Caco-2 (cell line): ENCODE measurements at regions not wholly inside any gene's neighbourhood (a gene's known extent, or its start where the extent isn't known, plus 50 kb on each side); places are given as distances from the start of the nearest gene placed in this dataset.

ENCODE experiments used
- BruUV-seq: library from RNA; stranded (reverse); fragments of 400-500 nt; replicated peaks from 2 replicates; lab custom pipeline; 2021; lab: Mats Ljungman, UMichigan
- CTCF ChIA-PET: fragments of 300-600 bp; sonication (Branson Sonifier 250); formaldehyde crosslinking; loops from one replicate; lab custom pipeline; 2022; ENCODE audit warnings: antibody characterized with exemption; lab: Charles Lee
- POLR2A ChIA-PET: fragments of 300-600 bp; sonication (Branson Sonifier 250); formaldehyde crosslinking; loops from one replicate; lab custom pipeline; 2022; ENCODE audit warnings: antibody characterized with exemption; lab: Charles Lee
- DNase-seq, 2 experiments: peaks; one replicate each; pipeline versions ENCODE4 v3.0.0 to v3.0.0-alpha.2; 2020 to 2022
- H3K27me3 ChIP-seq: replicated peaks from 2 replicates; pipeline ENCODE4 v1.6.0; 2011; ENCODE audit warnings: low read length; ENCODE audit not compliant: control insufficient read depth, insufficient read depth
- H3K36me3 ChIP-seq: 2 replicates; pipeline ENCODE4 v1.5.1; 2011; ENCODE audit warnings: low read length; ENCODE audit not compliant: control insufficient read depth, insufficient read depth
- H3K4me1 ChIP-seq: fragments of 250-450 bp; sonication (Bioruptor Pico); 2 replicates; pipeline ENCODE4 v1.5.1; 2020; ENCODE audit warnings: mild to moderate bottlenecking
- H3K4me3 ChIP-seq: 2 replicates; pipeline ENCODE4 v1.5.1; 2011; ENCODE audit warnings: low read depth, mild to moderate bottlenecking, control low read depth, low read length
- H3K9me3 ChIP-seq: fragments of 250-450 bp; sonication (Bioruptor Pico); 2 replicates; pipeline ENCODE4 v1.5.1; 2020; ENCODE audit warnings: mild to moderate bottlenecking, moderate library complexity
- H3K27ac Mint-ChIP-seq: one replicate; pipeline ENCODE4 v1.8.0; 2022; ENCODE audit warnings: mixed read lengths; ENCODE audit not compliant: unreplicated experiment
- H3K27me3 Mint-ChIP-seq: one replicate; pipeline ENCODE4 v1.8.0; 2022; ENCODE audit warnings: mixed read lengths; ENCODE audit not compliant: insufficient read depth, unreplicated experiment
- H3K36me3 Mint-ChIP-seq: one replicate; pipeline ENCODE4 v1.8.0; 2022; ENCODE audit warnings: mild to moderate bottlenecking, mixed read lengths; ENCODE audit not compliant: insufficient read depth, unreplicated experiment
- H3K4me1 Mint-ChIP-seq: one replicate; pipeline ENCODE4 v1.8.0; 2022; ENCODE audit warnings: low read depth, mixed read lengths; ENCODE audit not compliant: unreplicated experiment
- H3K4me3 Mint-ChIP-seq: one replicate; pipeline ENCODE4 v1.8.0; 2022; ENCODE audit warnings: mild to moderate bottlenecking, moderate library complexity, mixed read lengths; ENCODE audit not compliant: unreplicated experiment
- H3K9me3 Mint-ChIP-seq: one replicate; pipeline ENCODE4 v1.8.0; 2022; ENCODE audit warnings: mixed read lengths; ENCODE audit not compliant: unreplicated experiment
- CTCF ChIP-seq, 2 experiments: fragments of 200-600 bp in 1 of 2; IDR thresholded peaks; 1 replicate in 1 of 2; 2 replicates in 1 of 2; pipeline versions ENCODE4 v1.5.1 to v1.8.0; 2011 to 2022; ENCODE audit warnings: antibody characterized with exemption in 1 of 2, control low read depth in 1 of 2, inconsistent platforms in 1 of 2, low read depth in 1 of 2, low read length in 1 of 2, mild to moderate bottlenecking in 1 of 2, moderate library complexity in 1 of 2; ENCODE audit not compliant: insufficient read depth in 1 of 2, severe bottlenecking in 1 of 2, unreplicated experiment in 1 of 2
- intact Hi-C: fragments of 100-400 bp; cut with micrococcal nuclease; formaldehyde crosslinking; loops from one replicate; pipeline ENCODE4 v1.10.0; 2022; ENCODE audit not compliant: unreplicated experiment

- intact Hi-C loops = no loop called here
- POLR2A ChIA-PET = no interaction called here
- Mint-ChIP-seq H3K27ac (no peak overlapping the region), H3K9me3 (no peaks in the 10 kb centered on the region), H3K36me3 (no peaks in the 10 kb centered on the region), H3K27me3 (peaks cover under 1% of the 10 kb centered on the region), H3K4me3 (no peak overlapping the region), H3K4me1 (peaks cover 9% of the 10 kb centered on the region)
- no peak for DNase-seq
- Histone ChIP-seq H3K4me3 (no peak overlapping the region), H3K4me1 (0 out of 2 replicates have a peak, but pooled peaks cover 5% of the 10 kb centered on the region), H3K36me3 (no peaks in the 10 kb centered on the region), H3K27me3 (no peaks in the 10 kb centered on the region), H3K9me3 (no peaks in the 10 kb centered on the region)
- CTCF ChIA-PET = no interaction called here
- no peak for TF ChIP-seq CTCF (IDR thresholded peaks at IDR 0.05; ENCODE audit: insufficient read depth in 1 of 2, low read depth in 1 of 2, low read length in 1 of 2, severe bottlenecking in 1 of 2, unreplicated experiment in 1 of 2)
- BruUV-seq = no TSS peak
These were observed 57.2 kb upstream of the DLK1 start for GRCh38 chr14:100669468-100669867.

GRCh38 chr14:100670017-100670752 lies 56.5 kb upstream of the DLK1 start:
- no peak for TF ChIP-seq CTCF (IDR thresholded peaks at IDR 0.05; ENCODE audit: insufficient read depth in 1 of 2, low read depth in 1 of 2, low read length in 1 of 2, severe bottlenecking in 1 of 2, unreplicated experiment in 1 of 2)
- CTCF ChIA-PET = no interaction called here
- H3K27ac Mint-ChIP-seq = no peak overlapping the region
- H3K4me3 Mint-ChIP-seq = no peak overlapping the region
- H3K36me3 Mint-ChIP-seq = no peaks in the 10 kb centered on the region
- no TSS peak for BruUV-seq
- DNase-seq = no peak
- POLR2A ChIA-PET = no interaction called here
- peaks cover 9% of the 10 kb centered on the region for H3K4me1 Mint-ChIP-seq
- no peaks in the 10 kb centered on the region for H3K9me3 ChIP-seq
- H3K36me3 ChIP-seq = no peaks in the 10 kb centered on the region
- intact Hi-C loops = loop anchor here (10.0 kb wide), 1 partner anchor 955 kb away; no protein-coding TSS in a partner anchor
- H3K4me3 ChIP-seq = no peak overlapping the region
- no peaks in the 10 kb centered on the region for H3K27me3 Mint-ChIP-seq
- no peaks in the 10 kb centered on the region for H3K9me3 Mint-ChIP-seq
- no peaks in the 10 kb centered on the region for H3K27me3 ChIP-seq
- 0 out of 2 replicates have a peak, but pooled peaks cover 5% of the 10 kb centered on the region for H3K4me1 ChIP-seq

GRCh38 chr14:100670753-100671049 lies 56.0 kb upstream of the DLK1 start:
- H3K27me3 ChIP-seq = no peaks in the 10 kb centered on the region
- no peaks in the 10 kb centered on the region for H3K9me3 Mint-ChIP-seq
- no peaks in the 10 kb centered on the region for H3K9me3 ChIP-seq
- intact Hi-C loops = loop anchor here (10.0 kb wide), 1 partner anchor 954 kb away; no protein-coding TSS in a partner anchor
- no peak overlapping the region for H3K27ac Mint-ChIP-seq
- H3K4me3 Mint-ChIP-seq = no peak overlapping the region
- ChIA-PET CTCF (no interaction called here), POLR2A (no interaction called here)
- no peaks in the 10 kb centered on the region for H3K36me3 ChIP-seq
- H3K27me3 Mint-ChIP-seq = no peaks in the 10 kb centered on the region
- H3K4me1 Mint-ChIP-seq = peaks cover 9% of the 10 kb centered on the region
- no peak for TF ChIP-seq CTCF (IDR thresholded peaks at IDR 0.05; ENCODE audit: insufficient read depth in 1 of 2, low read depth in 1 of 2, low read length in 1 of 2, severe bottlenecking in 1 of 2, unreplicated experiment in 1 of 2)
- no peak overlapping the region for H3K4me3 ChIP-seq
- BruUV-seq = no TSS peak
- no peak for DNase-seq
- H3K36me3 Mint-ChIP-seq = no peaks in the 10 kb centered on the region
- 0 out of 2 replicates have a peak, but pooled peaks cover 5% of the 10 kb centered on the region for H3K4me1 ChIP-seq
